Activated naive CD4-positive, alpha-beta T cell treated with anti-CD3 and anti-CD28 coated beads, Interleukin-2, amount 50 U/mL, for 24 hours (primary cell): ENCODE measurements at regions not wholly inside any gene's neighbourhood (a gene's known extent, or its start where the extent isn't known, plus 50 kb on each side); places are given as distances from the start of the nearest gene placed in this dataset.

Source experiments
- H3K27ac Mint-ChIP-seq: one replicate; pipeline ENCODE4 v1.8.0; 2021; ENCODE audit warnings: mild to moderate bottlenecking, mixed read lengths
- H3K27me3 Mint-ChIP-seq: one replicate; pipeline ENCODE4 v1.8.0; 2021; ENCODE audit warnings: mixed read lengths
- H3K36me3 Mint-ChIP-seq: one replicate; pipeline ENCODE4 v1.8.0; 2021; ENCODE audit warnings: mixed read lengths
- H3K4me1 Mint-ChIP-seq: one replicate; pipeline ENCODE4 v1.8.0; 2021; ENCODE audit warnings: mixed read lengths
- H3K4me3 Mint-ChIP-seq: one replicate; pipeline ENCODE4 v1.8.0; 2021; ENCODE audit warnings: mild to moderate bottlenecking, mixed read lengths
- H3K9me3 Mint-ChIP-seq: one replicate; pipeline ENCODE4 v1.8.0; 2021; ENCODE audit warnings: mixed read lengths

- Mint-ChIP-seq H3K4me3 (no peak overlapping the region), H3K9me3 (no peaks in the 10 kb centered on the region), H3K27ac (no peak overlapping the region), H3K4me1 (no peaks in the 10 kb centered on the region), H3K27me3 (peaks cover 1% of the 10 kb centered on the region), H3K36me3 (no peaks in the 10 kb centered on the region)
These were observed 517.3 kb downstream of the TBC1D22A start for GRCh38 chr22:47279746-47280145.

- H3K36me3 Mint-ChIP-seq, result no peaks in the 10 kb centered on the region
- H3K27ac Mint-ChIP-seq, result no peak overlapping the region
- no peak overlapping the region for H3K4me3 Mint-ChIP-seq
- no peaks in the 10 kb centered on the region for H3K4me1 Mint-ChIP-seq
- peaks cover 1% of the 10 kb centered on the region for H3K27me3 Mint-ChIP-seq
- H3K9me3 Mint-ChIP-seq, result no peaks in the 10 kb centered on the region
These were observed 516.9 kb downstream of the TBC1D22A start for GRCh38 chr22:47279337-47279736.

- Mint-ChIP-seq H3K36me3 (no peaks in the 10 kb centered on the region), H3K9me3 (no peaks in the 10 kb centered on the region), H3K4me3 (no peak overlapping the region), H3K27me3 (peaks cover 1% of the 10 kb centered on the region), H3K27ac (no peak overlapping the region), H3K4me1 (no peaks in the 10 kb centered on the region)
These were observed 516.2 kb downstream of the TBC1D22A start for GRCh38 chr22:47278655-47279054.

- Mint-ChIP-seq H3K4me3 (no peak overlapping the region), H3K27me3 (peaks cover 1% of the 10 kb centered on the region), H3K27ac (no peak overlapping the region), H3K4me1 (no peaks in the 10 kb centered on the region), H3K36me3 (no peaks in the 10 kb centered on the region), H3K9me3 (no peaks in the 10 kb centered on the region)
These were observed 515.1 kb downstream of the TBC1D22A start for GRCh38 chr22:47277531-47277930.

GRCh38 chr22:47276991-47277390 lies 514.5 kb downstream of the TBC1D22A start:
- Mint-ChIP-seq H3K4me1 (no peaks in the 10 kb centered on the region), H3K27me3 (peaks cover 1% of the 10 kb centered on the region), H3K27ac (no peak overlapping the region)

GRCh38 chr22:47276450-47276820 lies 514.0 kb downstream of the TBC1D22A start:
- no peak overlapping the region for H3K27ac Mint-ChIP-seq
- no peak overlapping the region for H3K4me3 Mint-ChIP-seq
- H3K27me3 Mint-ChIP-seq, result peaks cover 1% of the 10 kb centered on the region
- no peaks in the 10 kb centered on the region for H3K9me3 Mint-ChIP-seq
- no peaks in the 10 kb centered on the region for H3K36me3 Mint-ChIP-seq
- H3K4me1 Mint-ChIP-seq, result no peaks in the 10 kb centered on the region

More at GRCh38 chr22:47276991-47277390, 514.5 kb downstream of the TBC1D22A start:
- Mint-ChIP-seq H3K4me3 (no peak overlapping the region), H3K9me3 (no peaks in the 10 kb centered on the region), H3K36me3 (no peaks in the 10 kb centered on the region)

GRCh38 chr22:47275605-47276449 lies 513.4 kb downstream of the TBC1D22A start:
- Mint-ChIP-seq H3K4me1 (no peaks in the 10 kb centered on the region), H3K27me3 (peaks cover 1% of the 10 kb centered on the region), H3K36me3 (no peaks in the 10 kb centered on the region), H3K9me3 (no peaks in the 10 kb centered on the region), H3K4me3 (no peak overlapping the region), H3K27ac (no peak overlapping the region)

- peaks cover 1% of the 10 kb centered on the region for H3K27me3 Mint-ChIP-seq
- no peaks in the 10 kb centered on the region for H3K36me3 Mint-ChIP-seq
These were observed 511.7 kb downstream of the TBC1D22A start for GRCh38 chr22:47274196-47274595.

GRCh38 chr22:47270463-47271135 lies 508.1 kb downstream of the TBC1D22A start:
- H3K27me3 Mint-ChIP-seq, result no peaks in the 10 kb centered on the region
- no peak overlapping the region for H3K27ac Mint-ChIP-seq

More at GRCh38 chr22:47274196-47274595, 511.7 kb downstream of the TBC1D22A start:
- Mint-ChIP-seq H3K4me1 (no peaks in the 10 kb centered on the region), H3K9me3 (no peaks in the 10 kb centered on the region), H3K4me3 (no peak overlapping the region), H3K27ac (no peak overlapping the region)

GRCh38 chr22:47269516-47270088 lies 507.2 kb downstream of the TBC1D22A start:
- Mint-ChIP-seq H3K9me3 (no peaks in the 10 kb centered on the region), H3K4me3 (no peak overlapping the region), H3K4me1 (no peaks in the 10 kb centered on the region), H3K36me3 (no peaks in the 10 kb centered on the region), H3K27ac (no peak overlapping the region), H3K27me3 (no peaks in the 10 kb centered on the region)

More at GRCh38 chr22:47270463-47271135, 508.1 kb downstream of the TBC1D22A start:
- no peaks in the 10 kb centered on the region for H3K36me3 Mint-ChIP-seq
- H3K4me1 Mint-ChIP-seq, result no peaks in the 10 kb centered on the region
- no peak overlapping the region for H3K4me3 Mint-ChIP-seq
- H3K9me3 Mint-ChIP-seq, result no peaks in the 10 kb centered on the region

GRCh38 chr22:47267513-47268282 lies 505.2 kb downstream of the TBC1D22A start:
- no peaks in the 10 kb centered on the region for H3K9me3 Mint-ChIP-seq
- H3K4me3 Mint-ChIP-seq, result no peak overlapping the region
- H3K36me3 Mint-ChIP-seq, result no peaks in the 10 kb centered on the region
- no peaks in the 10 kb centered on the region for H3K4me1 Mint-ChIP-seq
- no peak overlapping the region for H3K27ac Mint-ChIP-seq
- H3K27me3 Mint-ChIP-seq, result no peaks in the 10 kb centered on the region

GRCh38 chr22:47266329-47266728 lies 503.9 kb downstream of the TBC1D22A start:
- Mint-ChIP-seq H3K36me3 (no peaks in the 10 kb centered on the region), H3K9me3 (no peaks in the 10 kb centered on the region), H3K4me1 (no peaks in the 10 kb centered on the region), H3K27ac (no peak overlapping the region), H3K27me3 (peaks cover 1% of the 10 kb centered on the region), H3K4me3 (no peak overlapping the region)

GRCh38 chr22:47260551-47260950 lies 498.1 kb downstream of the TBC1D22A start:
- Mint-ChIP-seq H3K9me3 (no peaks in the 10 kb centered on the region), H3K36me3 (no peaks in the 10 kb centered on the region), H3K4me1 (no peaks in the 10 kb centered on the region), H3K4me3 (no peak overlapping the region), H3K27me3 (peaks cover 6% of the 10 kb centered on the region), H3K27ac (no peak overlapping the region)

GRCh38 chr22:47259990-47260389 lies 497.5 kb downstream of the TBC1D22A start:
- Mint-ChIP-seq H3K36me3 (no peaks in the 10 kb centered on the region), H3K4me3 (no peak overlapping the region), H3K4me1 (no peaks in the 10 kb centered on the region), H3K27me3 (peaks cover 6% of the 10 kb centered on the region), H3K27ac (no peak overlapping the region), H3K9me3 (no peaks in the 10 kb centered on the region)

GRCh38 chr22:47259049-47259448 lies 496.6 kb downstream of the TBC1D22A start:
- Mint-ChIP-seq H3K36me3 (no peaks in the 10 kb centered on the region), H3K27me3 (peaks cover 6% of the 10 kb centered on the region), H3K4me3 (no peak overlapping the region), H3K9me3 (no peaks in the 10 kb centered on the region), H3K4me1 (no peaks in the 10 kb centered on the region), H3K27ac (no peak overlapping the region)
